Mucosa of descending colon (tissue), 3 donors: ENCODE measurements at regions not wholly inside any gene's neighbourhood (a gene's known extent, or its start where the extent isn't known, plus 50 kb on each side); places are given as distances from the start of the nearest gene placed in this dataset.
"Not testable (repeated sequence)": the region's sequence is repeated elsewhere in the genome, so short reads cannot be mapped to it uniquely, and the experiment has no call there.

Experiments used
- ATAC-seq: fragments of 200-7000 bp; cut with Tn5 transposase; one replicate; pipeline ENCODE4 v1.9.1; 2020; ENCODE audit warnings: mild to moderate bottlenecking, moderate library complexity
- DNase-seq, 3 donors: peaks; one replicate each; pipeline ENCODE4 v3.0.0-alpha.2; 2020
- H3K36me3 ChIP-seq: fragments of 200-600 bp; one replicate; pipeline ENCODE4 v1.8.0; 2021; ENCODE audit warnings: low read depth, mild to moderate bottlenecking
- H3K4me1 ChIP-seq: fragments of 200-600 bp; one replicate; pipeline ENCODE4 v1.8.0; 2021; ENCODE audit warnings: low read depth, mild to moderate bottlenecking
- H3K4me3 ChIP-seq: fragments of 200-600 bp; one replicate; pipeline ENCODE4 v1.8.0; 2021; ENCODE audit warnings: mild to moderate bottlenecking
- H3K9me3 ChIP-seq: fragments of 200-600 bp; one replicate; pipeline ENCODE4 v1.8.0; 2021; ENCODE audit warnings: mild to moderate bottlenecking
- intact Hi-C, 2 donors: fragments of 100-400 bp; cut with DNase I in 1 of 2; cut with micrococcal nuclease in 1 of 2; formaldehyde crosslinking; loops; one replicate each; pipeline versions ENCODE4 v1.11.0 to v1.11.1; 2022; cut with DNase I, micrococcal nuclease
- TF ChIP-seq, protein P1 (sequence below): fragments of 200-600 bp; IDR thresholded peaks from one replicate; pipeline ENCODE4 v1.8.0; 2022; ENCODE audit warnings: antibody characterized with exemption, mild to moderate bottlenecking
- donor health status: DM: no; HTN: no; CAD: no; lungs with moderate emphysema.
- donor health status: DM: no; HTN: no; CAD: no.
- donor health status: DM: no; HTN: yes; CAD: no.

DNA sequence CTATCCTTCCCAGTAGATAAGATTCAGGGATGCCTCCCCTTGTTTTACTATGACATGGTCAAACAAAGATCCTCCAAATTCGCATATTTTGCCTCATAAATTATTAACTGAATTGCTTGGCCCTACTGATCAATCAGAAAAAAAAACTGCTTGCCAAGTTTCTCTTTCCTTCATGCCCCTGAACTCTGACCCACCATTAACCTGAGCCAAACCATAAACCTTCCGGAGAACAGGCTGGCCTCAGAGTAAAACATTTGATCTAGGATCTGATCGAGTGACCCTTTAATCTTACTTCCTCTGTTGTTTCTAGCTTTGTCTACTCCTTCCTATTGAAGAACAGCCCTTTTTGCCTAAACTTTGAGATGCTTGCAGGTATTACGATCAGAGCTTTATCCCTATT is 209.7 kb upstream of the FAM47A start:
- DNase-seq: no peak
- ATAC-seq: no peak
- intact Hi-C loops: no loop called here
- H3K9me3 ChIP-seq: no peaks in the 10 kb centered on the region
- TF ChIP-seq, protein P1, sequence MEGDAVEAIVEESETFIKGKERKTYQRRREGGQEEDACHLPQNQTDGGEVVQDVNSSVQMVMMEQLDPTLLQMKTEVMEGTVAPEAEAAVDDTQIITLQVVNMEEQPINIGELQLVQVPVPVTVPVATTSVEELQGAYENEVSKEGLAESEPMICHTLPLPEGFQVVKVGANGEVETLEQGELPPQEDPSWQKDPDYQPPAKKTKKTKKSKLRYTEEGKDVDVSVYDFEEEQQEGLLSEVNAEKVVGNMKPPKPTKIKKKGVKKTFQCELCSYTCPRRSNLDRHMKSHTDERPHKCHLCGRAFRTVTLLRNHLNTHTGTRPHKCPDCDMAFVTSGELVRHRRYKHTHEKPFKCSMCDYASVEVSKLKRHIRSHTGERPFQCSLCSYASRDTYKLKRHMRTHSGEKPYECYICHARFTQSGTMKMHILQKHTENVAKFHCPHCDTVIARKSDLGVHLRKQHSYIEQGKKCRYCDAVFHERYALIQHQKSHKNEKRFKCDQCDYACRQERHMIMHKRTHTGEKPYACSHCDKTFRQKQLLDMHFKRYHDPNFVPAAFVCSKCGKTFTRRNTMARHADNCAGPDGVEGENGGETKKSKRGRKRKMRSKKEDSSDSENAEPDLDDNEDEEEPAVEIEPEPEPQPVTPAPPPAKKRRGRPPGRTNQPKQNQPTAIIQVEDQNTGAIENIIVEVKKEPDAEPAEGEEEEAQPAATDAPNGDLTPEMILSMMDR: no peak
- no peak overlapping the region for H3K4me3 ChIP-seq
- no peaks in the 10 kb centered on the region for H3K36me3 ChIP-seq
- H3K4me1 ChIP-seq: no peaks in the 10 kb centered on the region

DNA sequence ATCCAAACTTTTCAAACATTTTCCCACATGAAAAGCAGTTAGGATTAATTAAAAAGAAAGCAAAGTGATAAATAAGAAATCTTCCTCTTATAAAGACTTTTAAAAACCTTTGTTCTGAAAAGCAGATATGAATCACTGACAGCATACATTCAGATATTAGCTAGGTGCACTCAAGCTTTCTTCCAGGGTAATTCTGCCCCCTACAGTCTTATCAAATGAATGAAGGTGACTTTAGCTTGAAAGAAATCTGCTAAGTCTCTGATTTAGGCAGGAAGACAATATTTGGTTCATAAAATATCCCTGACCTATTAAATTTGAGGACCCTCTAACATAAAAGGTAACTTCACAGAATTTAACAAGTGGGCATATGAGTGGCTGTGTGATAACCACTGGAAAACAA is 209.1 kb upstream of the FAM47A start:
- no peak for DNase-seq
- no peaks in the 10 kb centered on the region for H3K4me1 ChIP-seq
- no peaks in the 10 kb centered on the region for H3K9me3 ChIP-seq
- H3K36me3 ChIP-seq: no peaks in the 10 kb centered on the region
- intact Hi-C loops: no loop called here
- H3K4me3 ChIP-seq: no peak overlapping the region
- no peak for ATAC-seq
- TF ChIP-seq, protein P1: no peak

DNA sequence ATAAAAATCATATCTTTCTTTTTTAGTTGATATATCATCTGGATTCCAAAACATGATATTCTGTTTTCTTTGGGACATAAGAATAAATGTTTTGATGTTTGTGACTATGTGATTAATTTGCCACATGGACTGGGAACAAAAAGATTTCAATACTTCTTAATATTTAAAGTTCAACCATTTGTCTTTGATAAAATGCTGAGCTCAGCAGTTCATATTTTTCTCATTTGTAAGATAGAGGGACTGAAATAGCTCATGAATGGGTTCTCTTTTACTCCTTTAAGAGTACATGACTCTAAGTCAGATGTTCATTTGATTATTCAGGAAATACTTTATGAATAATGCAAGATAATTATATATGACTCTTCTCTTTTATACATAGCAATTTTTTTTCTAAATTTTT is 205.9 kb upstream of the FAM47A start:
- ATAC-seq: no peak
- Histone ChIP-seq H3K9me3 (no peaks in the 10 kb centered on the region), H3K4me1 (no peaks in the 10 kb centered on the region), H3K4me3 (no peak overlapping the region), H3K36me3 (no peaks in the 10 kb centered on the region)
- TF ChIP-seq, protein P1: no peak
- intact Hi-C loops: no loop called here
- no peak for DNase-seq

DNA sequence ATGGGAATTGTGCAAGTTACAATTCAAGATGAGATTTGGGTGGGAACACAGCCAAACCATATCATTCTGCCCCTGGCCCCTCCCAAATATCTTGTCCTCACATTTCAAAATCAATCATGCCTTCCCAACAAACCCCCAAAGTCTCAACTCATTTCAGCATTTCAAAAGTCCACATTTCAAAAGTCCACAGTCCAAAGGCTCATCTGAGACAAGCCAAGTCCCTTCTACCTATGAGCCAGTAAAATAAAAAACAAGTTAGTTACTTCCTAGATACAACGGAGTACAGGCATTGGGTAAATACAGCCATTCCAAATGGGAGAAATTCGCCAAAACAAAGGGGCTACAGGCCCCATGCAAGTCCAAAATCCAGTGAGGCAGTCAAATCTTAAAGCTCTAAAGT is 203.3 kb upstream of the FAM47A start:
- H3K4me1 ChIP-seq, H3K4me3 ChIP-seq, ATAC-seq, H3K9me3 ChIP-seq, DNase-seq, H3K36me3 ChIP-seq, intact Hi-C loops: not testable (repeated sequence)

DNA sequence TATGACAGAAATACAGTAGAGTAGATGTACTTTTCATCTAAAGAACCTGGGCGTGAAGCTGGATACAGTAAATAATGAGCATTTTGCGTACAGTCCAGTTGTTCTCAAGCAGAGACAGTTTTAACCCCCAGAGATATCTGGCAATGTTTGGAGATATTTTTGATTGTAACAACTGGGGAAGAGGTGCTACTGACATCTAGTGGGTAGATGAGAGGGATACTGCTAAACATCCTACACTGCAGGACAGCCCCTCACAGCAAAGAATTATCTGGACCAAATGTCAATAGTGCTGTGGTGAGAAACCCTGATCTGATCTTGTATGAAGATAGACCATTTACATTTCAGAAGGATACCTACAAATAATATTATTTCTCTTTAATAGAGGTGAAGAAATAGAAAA is 200.2 kb upstream of the FAM47A start:
- no peaks in the 10 kb centered on the region for H3K9me3 ChIP-seq
- no peaks in the 10 kb centered on the region for H3K4me1 ChIP-seq
- DNase-seq (no peak), ATAC-seq (no peak)
- H3K36me3 ChIP-seq: no peaks in the 10 kb centered on the region
- TF ChIP-seq, protein P1: no peak
- intact Hi-C loops: no loop called here
- H3K4me3 ChIP-seq: no peak overlapping the region

DNA sequence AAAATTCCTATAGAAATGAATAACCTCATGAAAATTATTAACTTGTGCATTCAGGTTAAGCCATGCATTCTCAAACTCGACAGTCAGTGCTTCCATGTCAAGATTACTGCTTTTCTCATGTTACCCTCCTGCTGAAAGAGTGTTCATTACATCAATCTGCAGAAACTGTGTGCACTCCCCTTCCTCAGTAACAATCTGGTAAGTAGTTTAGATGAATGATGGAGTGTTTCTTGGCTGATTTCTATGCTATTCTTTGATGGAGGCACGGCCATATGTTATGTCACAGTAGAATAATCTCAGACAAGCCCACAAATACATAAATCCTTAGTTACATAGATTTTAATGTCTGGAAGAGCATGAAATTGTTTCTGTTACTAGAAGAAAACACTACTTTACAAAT is 193.3 kb upstream of the FAM47A start:
- TF ChIP-seq, protein P1: no peak
- DNase-seq: no peak
- Histone ChIP-seq H3K4me1 (no peaks in the 10 kb centered on the region), H3K36me3 (no peaks in the 10 kb centered on the region), H3K4me3 (no peak overlapping the region), H3K9me3 (no peaks in the 10 kb centered on the region)
- no peak for ATAC-seq
- intact Hi-C loops: no loop called here

DNA sequence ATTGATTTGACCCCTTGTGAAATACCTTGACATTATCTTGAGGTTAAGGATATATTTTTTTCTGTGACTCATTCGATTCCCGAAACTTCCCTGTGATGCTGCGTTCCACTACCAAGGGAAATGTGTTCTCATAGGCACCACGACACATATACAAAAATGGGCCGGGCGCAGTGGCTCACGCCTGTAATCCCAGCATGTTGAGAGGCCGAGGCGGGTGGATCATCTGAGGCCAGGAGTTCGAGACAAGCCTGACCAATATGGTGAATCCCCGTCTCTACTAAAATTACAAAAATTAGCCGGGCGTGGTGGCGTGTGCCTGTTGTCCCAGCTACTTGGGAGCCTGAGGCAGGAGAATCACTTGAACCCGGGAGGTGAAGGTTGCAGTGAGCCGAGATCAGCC is 188.3 kb upstream of the FAM47A start:
- intact Hi-C loops, DNase-seq, H3K4me3 ChIP-seq, H3K4me1 ChIP-seq, H3K9me3 ChIP-seq, ATAC-seq, H3K36me3 ChIP-seq: not testable (repeated sequence)
